ENCODE measurements at regions not wholly inside any gene's neighbourhood (a gene's known extent, or its start where the extent isn't known, plus 50 kb on each side); places are given as distances from the start of the nearest gene placed in this dataset.

GRCh38 chr9:26722755-26723154 is 169.8 kb downstream of the CAAP1 start:
- 77 to 79% methylated on average over 6 of the region's 6 CpGs for WGBS, 2 donors
- no peak overlapping the region for H3K4me3 ChIP-seq (ENCODE audit: low read depth, poor library complexity, severe bottlenecking)
- TF ChIP-seq CTCF (IDR thresholded peaks at IDR 0.05) (no peak), POLR2A (IDR thresholded peaks at IDR 0.05) (no peak)
- intact Hi-C loops (cut with DNase I; ENCODE audit: low total_unique reads): no loop called here
- DNase-seq (ENCODE audit: low spot score in 2 of 2): no peak

- intact Hi-C loops (cut with DNase I; ENCODE audit: low total_unique reads): no loop called here
- TF ChIP-seq POLR2A (IDR thresholded peaks at IDR 0.05) (no peak), CTCF (IDR thresholded peaks at IDR 0.05) (no peak)
- no peak overlapping the region for H3K4me3 ChIP-seq (ENCODE audit: low read depth, poor library complexity, severe bottlenecking)
- WGBS, 2 donors: 84 to 85% methylated on average over 3 of the region's 3 CpGs
- no peak for DNase-seq (ENCODE audit: low spot score in 2 of 2)
These were observed 182.6 kb downstream of the CAAP1 start for GRCh38 chr9:26710008-26710407.

- H3K4me3 ChIP-seq (ENCODE audit: low read depth, poor library complexity, severe bottlenecking): no peak overlapping the region
- 78 to 81% methylated on average over 3 of the region's 3 CpGs for WGBS, 2 donors
- intact Hi-C loops (cut with DNase I; ENCODE audit: low total_unique reads): no loop called here
- no peak for DNase-seq (ENCODE audit: low spot score in 2 of 2)
- TF ChIP-seq CTCF (IDR thresholded peaks at IDR 0.05) (no peak), POLR2A (IDR thresholded peaks at IDR 0.05) (no peak)
These were observed 186.4 kb downstream of the CAAP1 start for GRCh38 chr9:26706223-26706622.

- no peak for TF ChIP-seq POLR2A (IDR thresholded peaks at IDR 0.05)
- no peak for TF ChIP-seq CTCF (IDR thresholded peaks at IDR 0.05)
- 76 to 81% methylated on average over 1 of the region's 1 CpG for WGBS, 2 donors
- no peak for DNase-seq (ENCODE audit: low spot score in 2 of 2)
- intact Hi-C loops (cut with DNase I; ENCODE audit: low total_unique reads): no loop called here
- no peak overlapping the region for H3K4me3 ChIP-seq (ENCODE audit: low read depth, poor library complexity, severe bottlenecking)
These were observed 197.3 kb downstream of the CAAP1 start for GRCh38 chr9:26695298-26695622.

- DNase-seq (ENCODE audit: low spot score in 2 of 2): no peak
- TF ChIP-seq CTCF (IDR thresholded peaks at IDR 0.05) (no peak), POLR2A (IDR thresholded peaks at IDR 0.05) (no peak)
- WGBS, 2 donors: 83 to 86% methylated on average over 5 of the region's 5 CpGs
- intact Hi-C loops (cut with DNase I; ENCODE audit: low total_unique reads): no loop called here
- H3K4me3 ChIP-seq (ENCODE audit: low read depth, poor library complexity, severe bottlenecking): no peak overlapping the region
These were observed 198.0 kb downstream of the CAAP1 start for GRCh38 chr9:26694381-26695297.

GRCh38 chr9:26689041-26689440 is 203.6 kb downstream of the CAAP1 start:
- TF ChIP-seq CTCF (IDR thresholded peaks at IDR 0.05) (no peak), POLR2A (IDR thresholded peaks at IDR 0.05) (no peak)
- no peak overlapping the region for H3K4me3 ChIP-seq (ENCODE audit: low read depth, poor library complexity, severe bottlenecking)
- 83 to 91% methylated on average over 6 of the region's 6 CpGs for WGBS, 2 donors
- no peak for DNase-seq (ENCODE audit: low spot score in 2 of 2)
- intact Hi-C loops (cut with DNase I; ENCODE audit: low total_unique reads): no loop called here

Measured in lower leg skin (tissue), 4 donors.